COLO668 (cell line): ENCODE measurements at regions not wholly inside any gene's neighbourhood (a gene's known extent, or its start where the extent isn't known, plus 50 kb on each side); places are given as distances from the start of the nearest gene placed in this dataset.
"Not testable (repeated sequence)": the region's sequence is repeated elsewhere in the genome, so short reads cannot be mapped to it uniquely, and the experiment has no call there.

ENCODE experiments used
- DNase-seq: peaks from one replicate; lab custom pipeline; 2025; ENCODE audit not compliant: unreplicated experiment; lab: John Stamatoyannopoulos, UW

DNA sequence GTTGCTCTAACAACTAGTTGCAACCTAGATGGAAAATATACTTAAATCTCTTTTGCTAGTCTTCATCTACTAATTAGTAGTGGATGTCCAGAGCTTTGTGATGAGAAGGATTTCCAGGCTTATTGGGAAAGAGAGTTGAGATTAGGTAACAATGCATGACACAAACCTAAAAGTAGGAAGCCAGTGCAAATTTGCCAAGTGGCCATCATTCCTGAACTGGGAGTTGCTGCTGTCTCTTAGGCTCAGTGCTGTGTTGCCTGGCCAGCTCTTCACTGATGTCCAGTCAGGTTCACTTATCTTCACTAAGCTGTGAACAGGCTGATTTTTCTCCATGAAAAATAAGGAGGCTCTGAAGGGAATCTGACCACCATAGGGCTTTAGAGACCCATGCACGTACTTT, 105.6 kb upstream of the AMOT start:
- no peak for DNase-seq

DNA sequence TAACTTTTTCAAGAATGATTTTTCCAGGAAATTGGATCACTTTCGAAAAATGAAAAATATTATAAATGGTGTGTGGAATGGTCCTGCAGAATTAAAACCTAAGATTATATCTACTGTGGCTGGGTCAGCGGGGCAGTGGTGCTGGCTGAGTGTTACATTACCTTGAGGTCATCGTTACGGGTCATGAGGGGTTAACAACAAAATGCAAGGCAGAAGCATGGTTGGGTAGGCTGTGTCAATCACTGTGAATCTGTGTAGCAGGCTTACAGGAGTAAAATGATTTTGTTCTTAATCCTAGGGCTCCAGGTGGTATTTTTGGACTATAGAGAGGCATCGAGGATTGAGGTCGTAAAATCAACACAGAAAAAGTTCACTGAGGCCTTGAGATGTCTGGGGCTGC, 105.2 kb upstream of the AMOT start:
- no peak for DNase-seq

DNA sequence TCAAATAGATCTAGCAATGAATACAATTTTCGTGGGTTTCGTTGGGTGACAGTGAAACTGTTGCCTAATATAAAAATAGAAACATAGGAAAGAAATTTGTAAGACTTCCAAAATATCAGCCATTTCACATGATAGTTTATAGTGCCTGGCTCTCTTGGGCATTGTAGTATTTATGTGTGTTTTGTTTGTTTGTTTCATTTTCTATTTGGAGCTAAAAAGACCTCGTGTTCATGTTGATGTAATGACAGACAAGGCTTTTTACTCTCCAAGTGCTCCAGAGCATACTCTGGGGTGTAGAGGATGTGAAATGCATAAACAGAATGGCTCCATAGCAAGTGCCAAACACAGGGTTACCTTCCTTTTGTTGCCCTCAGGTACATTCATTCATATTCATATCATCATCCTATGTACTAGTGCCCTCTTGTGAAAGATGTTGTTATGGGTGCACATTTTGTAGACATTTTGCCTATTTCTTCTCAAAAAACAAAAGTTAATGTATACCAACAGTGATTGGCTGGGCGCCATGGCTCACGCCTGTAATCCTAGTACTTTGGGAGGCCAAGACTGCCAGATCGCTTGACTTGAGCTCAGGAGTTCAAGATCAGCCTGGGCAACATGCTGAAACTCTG, 100.7 kb upstream of the AMOT start:
- no peak for DNase-seq

DNA sequence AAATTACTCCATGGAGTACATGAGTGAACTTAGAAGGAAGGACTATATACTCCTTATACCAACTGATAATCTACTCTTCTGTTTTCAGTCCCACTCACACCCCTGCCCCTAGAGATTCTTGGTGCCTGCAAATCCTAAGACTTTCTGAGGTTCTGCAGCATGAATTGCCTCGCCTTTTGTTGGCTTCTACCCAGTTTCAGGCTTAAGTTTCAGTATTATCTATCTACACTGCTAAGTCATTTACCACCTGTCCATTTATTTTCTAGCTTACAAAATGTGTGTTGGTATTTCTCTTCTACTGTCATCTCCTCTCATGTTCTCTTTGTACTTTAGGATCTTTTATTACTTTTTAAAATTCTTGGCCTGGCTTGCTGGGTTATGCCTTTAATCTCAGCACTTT, 94.4 kb upstream of the AMOT start:
- DNase-seq, result no peak

- no peak for DNase-seq
Observed at GRCh38 chrX:112931900-112932299, 91.3 kb upstream of the AMOT start.

DNA sequence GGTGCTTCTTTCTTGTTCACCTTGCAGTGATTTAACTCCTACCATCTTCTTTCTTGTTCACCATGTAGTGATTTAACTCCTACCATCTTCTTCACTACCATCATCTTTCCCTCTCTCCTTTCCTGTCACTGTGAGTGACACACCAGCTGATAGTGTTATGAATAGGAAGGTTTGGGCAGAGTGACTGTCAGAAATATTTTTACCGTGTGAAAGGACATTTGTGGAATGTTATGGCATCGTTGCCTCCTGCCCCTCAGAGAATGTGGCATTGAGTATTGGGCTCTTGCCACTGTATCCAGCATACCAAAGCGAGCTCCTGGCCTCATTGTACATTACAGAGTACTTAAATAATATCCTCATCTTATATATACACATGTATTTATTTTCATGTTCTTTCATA, 90.8 kb upstream of the AMOT start:
- DNase-seq, result no peak

DNA sequence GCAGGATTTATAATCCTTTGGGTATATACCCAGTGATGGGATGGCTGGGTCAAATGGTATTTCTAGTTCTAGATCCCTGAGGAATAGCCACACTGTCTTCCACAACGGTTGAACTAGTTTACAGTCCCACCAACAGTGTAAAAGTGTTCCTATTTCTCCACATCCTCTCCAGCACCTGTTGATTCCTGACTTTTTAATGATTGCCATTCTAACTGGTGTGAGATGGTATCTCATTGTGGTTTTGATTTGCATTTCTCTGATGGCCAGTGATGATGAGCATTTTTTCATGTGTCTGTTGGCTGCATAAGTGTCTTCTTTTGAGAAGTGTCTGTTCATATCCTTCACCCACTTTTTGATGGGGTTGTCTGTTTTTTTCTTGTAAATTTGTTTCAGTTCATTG, 82.8 kb upstream of the AMOT start:
- not testable (repeated sequence) for DNase-seq

DNA sequence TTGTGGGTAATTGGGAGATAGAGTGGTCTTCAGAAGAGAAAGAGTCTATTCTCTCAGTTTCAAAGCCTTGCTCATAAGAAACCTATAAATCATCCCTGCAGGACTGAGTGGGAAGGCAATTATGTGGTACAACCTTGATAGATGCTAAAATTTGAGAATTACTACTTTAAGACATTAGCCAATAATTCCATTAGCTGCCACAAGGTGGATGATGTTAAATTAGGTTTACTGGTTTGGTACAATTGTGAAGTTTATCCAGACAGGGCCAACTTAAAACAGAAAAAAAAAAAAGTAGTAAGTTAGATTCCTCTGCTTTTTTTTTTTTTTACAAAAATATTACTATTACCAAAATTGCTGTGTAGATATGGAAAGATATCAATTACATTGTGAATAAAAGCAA, 73.2 kb upstream of the AMOT start:
- DNase-seq, result no peak

DNA sequence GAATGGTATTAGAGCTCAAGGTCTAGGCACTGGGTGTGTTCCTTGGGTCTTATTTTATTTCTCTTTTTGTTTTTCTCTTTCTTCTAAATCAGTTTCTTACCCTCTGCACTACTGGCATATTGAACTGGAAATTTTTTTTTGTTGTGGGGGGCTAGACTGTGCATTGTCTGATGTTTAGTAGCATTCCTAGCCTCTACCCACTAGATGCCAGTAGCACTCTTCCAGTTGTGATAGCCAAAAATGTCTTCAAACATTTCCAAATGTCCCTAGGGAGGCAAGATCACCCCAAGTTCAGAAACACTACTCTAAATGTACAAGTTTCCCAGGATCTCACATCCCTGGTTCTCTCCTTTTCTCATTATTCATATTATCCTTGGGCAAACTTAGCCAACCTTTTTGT, 69.8 kb upstream of the AMOT start:
- no peak for DNase-seq

GRCh38 chrX:112901869-112902725, 61.5 kb upstream of the AMOT start:
- DNase-seq, result no peak

GRCh38 chrX:112896051-112896450, 55.4 kb upstream of the AMOT start:
- no peak for DNase-seq
